Adrenal gland (tissue), 5 donors: ENCODE measurements at regions not wholly inside any gene's neighbourhood (a gene's known extent, or its start where the extent isn't known, plus 50 kb on each side); places are given as distances from the start of the nearest gene placed in this dataset.
"Not testable (repeated sequence)": the region's sequence is repeated elsewhere in the genome, so short reads cannot be mapped to it uniquely, and the experiment has no call there.

Experiments used
- POLR2A ChIP-seq, 2 donors: fragments of 450-650 bp; IDR thresholded peaks; one replicate each; pipeline ENCODE4 v1.6.1; 2017; ENCODE audit warnings: antibody characterized with exemption in 2 of 2, mild to moderate bottlenecking in 2 of 2, moderate library complexity in 1 of 2
- TF ChIP-seq, protein P1 (sequence below), 6 experiments: fragments of 450-650 bp in 4 of 6; fragments of 200-600 bp in 2 of 6; sonication (generic) in 1 of 6; IDR thresholded peaks; 1 replicate in 5 of 6; 2 replicates in 1 of 6; pipeline versions ENCODE4 v1.5.1 to v1.8.0; 2016 to 2021; ENCODE audit warnings: antibody characterized with exemption in 6 of 6, mild to moderate bottlenecking in 2 of 6, moderate library complexity in 1 of 6
- donor health status: DM: no; HTN: no; CAD: no.

DNA sequence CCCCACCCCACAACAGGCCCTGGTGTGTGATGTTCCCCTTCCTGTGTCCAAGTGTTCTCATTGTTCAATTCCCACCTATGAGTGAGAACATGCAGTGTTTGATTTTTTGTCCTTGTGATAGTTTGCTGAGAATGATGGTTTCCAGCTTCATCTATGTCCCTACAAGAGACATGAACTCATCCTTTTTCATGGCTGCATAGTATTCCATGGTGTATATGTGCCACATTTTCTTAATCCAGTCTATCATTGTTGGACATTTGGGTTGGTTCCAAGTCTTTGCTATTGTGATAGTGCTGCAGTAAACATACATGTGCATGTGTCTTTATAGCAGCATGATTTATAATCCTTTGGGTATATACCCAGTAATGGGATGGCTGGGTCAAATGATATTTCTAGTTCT is 163.9 kb downstream of the PTPRU start:
- not testable (repeated sequence) for TF ChIP-seq POLR2A (IDR thresholded peaks at IDR 0.05)
- TF ChIP-seq, protein P1, sequence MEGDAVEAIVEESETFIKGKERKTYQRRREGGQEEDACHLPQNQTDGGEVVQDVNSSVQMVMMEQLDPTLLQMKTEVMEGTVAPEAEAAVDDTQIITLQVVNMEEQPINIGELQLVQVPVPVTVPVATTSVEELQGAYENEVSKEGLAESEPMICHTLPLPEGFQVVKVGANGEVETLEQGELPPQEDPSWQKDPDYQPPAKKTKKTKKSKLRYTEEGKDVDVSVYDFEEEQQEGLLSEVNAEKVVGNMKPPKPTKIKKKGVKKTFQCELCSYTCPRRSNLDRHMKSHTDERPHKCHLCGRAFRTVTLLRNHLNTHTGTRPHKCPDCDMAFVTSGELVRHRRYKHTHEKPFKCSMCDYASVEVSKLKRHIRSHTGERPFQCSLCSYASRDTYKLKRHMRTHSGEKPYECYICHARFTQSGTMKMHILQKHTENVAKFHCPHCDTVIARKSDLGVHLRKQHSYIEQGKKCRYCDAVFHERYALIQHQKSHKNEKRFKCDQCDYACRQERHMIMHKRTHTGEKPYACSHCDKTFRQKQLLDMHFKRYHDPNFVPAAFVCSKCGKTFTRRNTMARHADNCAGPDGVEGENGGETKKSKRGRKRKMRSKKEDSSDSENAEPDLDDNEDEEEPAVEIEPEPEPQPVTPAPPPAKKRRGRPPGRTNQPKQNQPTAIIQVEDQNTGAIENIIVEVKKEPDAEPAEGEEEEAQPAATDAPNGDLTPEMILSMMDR (IDR thresholded peaks at IDR 0.05) = not testable (repeated sequence)
